ENCODE measurements at regions not wholly inside any gene's neighbourhood (a gene's known extent, or its start where the extent isn't known, plus 50 kb on each side); places are given as distances from the start of the nearest gene placed in this dataset.

DNA sequence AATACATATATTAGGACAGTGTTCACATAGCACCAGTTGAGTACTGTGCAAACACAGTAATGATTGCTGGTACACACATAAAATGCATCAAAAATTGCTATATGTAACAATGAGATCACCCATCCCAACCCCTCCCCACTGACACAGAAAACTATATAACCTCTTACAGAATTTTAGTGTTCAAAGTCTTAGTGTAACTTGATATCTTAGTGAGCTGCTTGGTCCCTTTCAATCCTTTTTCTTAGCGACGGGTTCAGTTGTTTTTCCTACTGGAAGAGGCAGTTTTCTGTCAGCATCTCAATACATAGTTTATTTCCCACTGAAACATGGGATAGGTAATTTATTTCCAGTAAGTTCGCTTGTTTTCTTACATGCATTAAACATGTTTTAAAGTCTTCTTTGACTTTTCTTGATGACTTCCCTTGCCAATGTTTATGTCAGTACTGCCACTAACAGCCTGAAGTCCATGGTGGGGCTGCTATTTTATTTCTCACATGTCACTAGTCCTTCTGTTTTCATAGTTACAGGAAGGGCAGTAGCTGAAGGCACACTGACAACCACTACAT, 96.4 kb upstream of the FOXC1 start:
- POLR2A ChIA-PET (ENCODE audit: unreplicated experiment): no interaction called here
- no peaks in the 10 kb centered on the region for H3K36me3 ChIP-seq (ENCODE audit: low read depth)
- no peak for DNase-seq
- no peaks in the 10 kb centered on the region for H3K4me1 ChIP-seq (replicated peaks; ENCODE audit: insufficient read depth)
- H3K79me2 ChIP-seq (ENCODE audit: low read depth): no peaks in the 10 kb centered on the region
- H3K27ac ChIP-seq: no peak overlapping the region
- no peak overlapping the region for H3K4me2 ChIP-seq
- no peaks in the 10 kb centered on the region for H3K27me3 ChIP-seq (ENCODE audit: insufficient read depth, low read depth)
- H3K9me3 ChIP-seq (ENCODE audit: insufficient read depth, low read depth): no peaks in the 10 kb centered on the region
- H3F3A ChIP-seq (ENCODE audit: insufficient read depth, low read depth): no peaks in the 10 kb centered on the region
- CTCF ChIA-PET: no interaction called here
- H2AFZ ChIP-seq: no peak overlapping the region
- no TSS peak for BruUV-seq (replicated peaks)
- H4K20me1 ChIP-seq (ENCODE audit: insufficient read depth): no peaks in the 10 kb centered on the region
- H3K9me2 ChIP-seq (ENCODE audit: insufficient read depth): no peaks in the 10 kb centered on the region
- TF ChIP-seq CTCF (conservative IDR thresholded peaks at IDR 0.05): no peak
- TF ChIP-seq EZH2 (IDR thresholded peaks at IDR 0.05; ENCODE audit: low read depth): no peak
- intact Hi-C loops (cut with micrococcal nuclease; ENCODE audit: unreplicated experiment): no loop called here
- H3K4me3 ChIP-seq: no peak overlapping the region

GRCh38 chr6:1514078-1514477, 95.6 kb upstream of the FOXC1 start:
- H3K4me1 ChIP-seq (replicated peaks; ENCODE audit: insufficient read depth): no peaks in the 10 kb centered on the region
- H3K9me2 ChIP-seq (ENCODE audit: insufficient read depth): no peaks in the 10 kb centered on the region
- H3F3A ChIP-seq (ENCODE audit: insufficient read depth, low read depth): no peaks in the 10 kb centered on the region
- no peaks in the 10 kb centered on the region for H4K20me1 ChIP-seq (ENCODE audit: insufficient read depth)
- no peak overlapping the region for H3K4me3 ChIP-seq
- DNase-seq: no peak
- BruUV-seq (replicated peaks): no TSS peak
- H3K27ac ChIP-seq: no peak overlapping the region
- POLR2A ChIA-PET (ENCODE audit: unreplicated experiment): interaction anchor here (0.6 kb wide), 1 partner anchor 210 kb away, joined by 6 read pairs; no protein-coding TSS in a partner anchor
- intact Hi-C loops (cut with micrococcal nuclease; ENCODE audit: unreplicated experiment): no loop called here
- H2AFZ ChIP-seq: no peak overlapping the region
- CTCF ChIA-PET: no interaction called here
- H3K79me2 ChIP-seq (ENCODE audit: low read depth): no peaks in the 10 kb centered on the region
- H3K9me3 ChIP-seq (ENCODE audit: insufficient read depth, low read depth): no peaks in the 10 kb centered on the region
- TF ChIP-seq EZH2 (IDR thresholded peaks at IDR 0.05; ENCODE audit: low read depth) (no peak), CTCF (conservative IDR thresholded peaks at IDR 0.05) (no peak)
- no peaks in the 10 kb centered on the region for H3K27me3 ChIP-seq (ENCODE audit: insufficient read depth, low read depth)
- no peak overlapping the region for H3K4me2 ChIP-seq
- no peaks in the 10 kb centered on the region for H3K36me3 ChIP-seq (ENCODE audit: low read depth)

GRCh38 chr6:1515280-1515679, 94.4 kb upstream of the FOXC1 start:
- ChIA-PET POLR2A (ENCODE audit: unreplicated experiment) (no interaction called here), CTCF (no interaction called here)
- H3K79me2 ChIP-seq (ENCODE audit: low read depth): no peaks in the 10 kb centered on the region
- H3K9me3 ChIP-seq (ENCODE audit: insufficient read depth, low read depth): no peaks in the 10 kb centered on the region
- no peak overlapping the region for H3K27ac ChIP-seq
- no peaks in the 10 kb centered on the region for H3K27me3 ChIP-seq (ENCODE audit: insufficient read depth, low read depth)
- H3K9me2 ChIP-seq (ENCODE audit: insufficient read depth): no peaks in the 10 kb centered on the region
- intact Hi-C loops (cut with micrococcal nuclease; ENCODE audit: unreplicated experiment): no loop called here
- H3K4me2 ChIP-seq: no peak overlapping the region
- H3K4me1 ChIP-seq (replicated peaks; ENCODE audit: insufficient read depth): no peaks in the 10 kb centered on the region
- H3F3A ChIP-seq (ENCODE audit: insufficient read depth, low read depth): no peaks in the 10 kb centered on the region
- no peak overlapping the region for H2AFZ ChIP-seq
- H4K20me1 ChIP-seq (ENCODE audit: insufficient read depth): no peaks in the 10 kb centered on the region
- no peak overlapping the region for H3K4me3 ChIP-seq
- no peaks in the 10 kb centered on the region for H3K36me3 ChIP-seq (ENCODE audit: low read depth)
- BruUV-seq (replicated peaks): no TSS peak
- DNase-seq: no peak
- TF ChIP-seq EZH2 (IDR thresholded peaks at IDR 0.05; ENCODE audit: low read depth) (no peak), CTCF (conservative IDR thresholded peaks at IDR 0.05) (no peak)

Measured in PC-9 (cell line).